Common myeloid progenitor, CD34-positive (primary cell): ENCODE measurements at regions not wholly inside any gene's neighbourhood (a gene's known extent, or its start where the extent isn't known, plus 50 kb on each side); places are given as distances from the start of the nearest gene placed in this dataset.
"Not testable (repeated sequence)": the region's sequence is repeated elsewhere in the genome, so short reads cannot be mapped to it uniquely, and the experiment has no call there.

ENCODE experiments used
- CTCF ChIA-PET: fragments of 350-600 bp; sonication (Branson Sonifier 250); formaldehyde crosslinking; loops from one replicate; lab custom pipeline; 2021; ENCODE audit warnings: antibody characterized with exemption; lab: Charles Lee
- POLR2A ChIA-PET: fragments of 350-600 bp; sonication (Branson Sonifier 250); formaldehyde crosslinking; loops from one replicate; lab custom pipeline; 2021; ENCODE audit warnings: antibody characterized with exemption; lab: Charles Lee
- DNase-seq, 3 donors: peaks; one replicate each; pipeline versions ENCODE4 v3.0.0 to v3.0.0-alpha.2; 2013
- H3K27ac ChIP-seq, 2 experiments: 1 replicate in 1 of 2; 2 replicates in 1 of 2; pipeline ENCODE4 v1.7.0; 2013; ENCODE audit warnings: inconsistent platforms in 2 of 2, low read length in 2 of 2, mild to moderate bottlenecking in 2 of 2, low read depth in 1 of 2, moderate library complexity in 1 of 2; ENCODE audit not compliant: severe bottlenecking in 2 of 2, insufficient read depth in 1 of 2, poor library complexity in 1 of 2
- H3K27me3 ChIP-seq, 5 experiments: replicated peaks in 2 of 5; 1 replicate in 3 of 5; 2 replicates in 2 of 5; pipeline versions ENCODE4 v1.6.1 to v1.7.0; 2013; ENCODE audit warnings: low read length in 4 of 5, mild to moderate bottlenecking in 2 of 5, moderate library complexity in 2 of 5, inconsistent platforms in 1 of 5; ENCODE audit not compliant: insufficient read depth in 5 of 5, control insufficient read depth in 4 of 5
- H3K36me3 ChIP-seq, 4 experiments: 1 replicate in 2 of 4; 2 replicates in 2 of 4; pipeline versions ENCODE4 v1.6.1 to v1.7.0; 2013; ENCODE audit warnings: low read length in 3 of 4, control low read depth in 1 of 4, mild to moderate bottlenecking in 1 of 4; ENCODE audit not compliant: control insufficient read depth in 4 of 4, insufficient read depth in 4 of 4
- H3K4me1 ChIP-seq, 4 experiments: 1 replicate in 3 of 4; 2 replicates in 1 of 4; pipeline versions ENCODE4 v1.6.1 to v1.7.1; 2013; ENCODE audit warnings: low read length in 3 of 4, mild to moderate bottlenecking in 3 of 4, control low read depth in 1 of 4, inconsistent platforms in 1 of 4, moderate library complexity in 1 of 4; ENCODE audit not compliant: control insufficient read depth in 4 of 4, insufficient read depth in 4 of 4; ENCODE audit errors: control extremely low read depth in 1 of 4
- H3K4me3 ChIP-seq, 7 experiments: 1 replicate in 4 of 7; 2 replicates in 3 of 7; pipeline versions ENCODE4 v1.5.1 to v1.7.0; 2013; ENCODE audit warnings: mild to moderate bottlenecking in 7 of 7, low read length in 6 of 7, moderate library complexity in 6 of 7, inconsistent platforms in 2 of 7, low read depth in 2 of 7, control low read depth in 1 of 7; ENCODE audit not compliant: insufficient read depth in 4 of 7, control insufficient read depth in 1 of 7; ENCODE audit errors: extremely low read depth in 1 of 7
- H3K9me3 ChIP-seq, 5 experiments: 1 replicate in 4 of 5; 2 replicates in 1 of 5; pipeline versions ENCODE4 v1.6.1 to v1.7.1; 2013; ENCODE audit warnings: low read length in 4 of 5, mild to moderate bottlenecking in 2 of 5, inconsistent platforms in 1 of 5, low read depth in 1 of 5, moderate library complexity in 1 of 5; ENCODE audit not compliant: control insufficient read depth in 4 of 5, insufficient read depth in 2 of 5; ENCODE audit errors: control extremely low read depth in 1 of 5
- WGBS: methylation state at CpG from one replicate; pipeline ENCODE4 v1.1.5; 2013; ENCODE audit not compliant: insufficient coverage; 5-methylcytosine and 5-hydroxymethylcytosine counted together

DNA sequence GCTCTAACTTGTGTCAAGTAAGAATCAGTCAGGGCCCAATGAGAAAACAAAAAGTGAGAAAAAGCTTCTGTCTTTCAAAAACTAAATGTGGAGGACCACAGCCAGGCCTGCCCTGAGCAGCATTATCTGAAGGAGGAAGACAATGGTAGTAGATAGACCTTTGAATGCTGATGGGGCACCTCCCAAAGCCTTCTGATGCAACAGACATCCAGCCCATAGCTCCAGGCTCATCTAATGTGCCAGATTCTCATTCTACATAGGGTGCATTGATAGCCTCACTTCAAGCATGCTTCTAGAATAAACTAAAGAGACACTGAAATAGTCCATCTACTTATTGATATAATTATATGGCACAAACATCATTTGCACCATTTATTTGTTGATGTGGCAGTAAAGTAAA is 351.6 kb downstream of the HHIPL2 start:
- no peak overlapping the region for H3K27ac ChIP-seq
- no peaks in the 10 kb centered on the region for H3K4me1 ChIP-seq
- H3K36me3 ChIP-seq = no peaks in the 10 kb centered on the region
- CTCF ChIA-PET = no interaction called here
- POLR2A ChIA-PET = no interaction called here
- H3K4me3 ChIP-seq = no peak overlapping the region
- no peaks in the 10 kb centered on the region for H3K9me3 ChIP-seq
- no peaks in the 10 kb centered on the region for H3K27me3 ChIP-seq
- DNase-seq = no peak

DNA sequence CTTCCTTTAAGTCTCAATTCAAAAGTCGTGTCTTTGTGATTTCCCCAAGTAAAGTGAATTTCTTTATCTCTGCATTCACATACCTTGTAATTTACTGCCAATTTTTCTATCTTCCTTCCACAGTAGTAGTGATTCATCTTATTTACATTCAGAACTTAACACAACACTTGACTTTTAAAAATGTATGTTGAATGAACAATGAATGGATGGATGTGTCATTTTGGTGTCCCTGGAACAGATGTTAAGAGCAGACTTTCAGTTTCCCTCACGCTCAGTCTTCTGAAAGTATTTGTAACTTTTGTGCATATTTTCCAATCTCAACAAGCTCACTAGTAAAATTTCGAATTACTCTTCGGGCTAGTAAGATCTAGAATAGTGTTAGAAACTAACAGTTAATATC is 352.0 kb downstream of the HHIPL2 start:
- Histone ChIP-seq H3K4me3 (no peak overlapping the region), H3K9me3 (no peaks in the 10 kb centered on the region), H3K27ac (no peak overlapping the region), H3K4me1 (no peaks in the 10 kb centered on the region), H3K27me3 (no peaks in the 10 kb centered on the region), H3K36me3 (no peaks in the 10 kb centered on the region)
- ChIA-PET POLR2A (no interaction called here), CTCF (no interaction called here)
- 88% methylated on average over 1 of the region's 4 CpGs for WGBS
- DNase-seq = no peak

DNA sequence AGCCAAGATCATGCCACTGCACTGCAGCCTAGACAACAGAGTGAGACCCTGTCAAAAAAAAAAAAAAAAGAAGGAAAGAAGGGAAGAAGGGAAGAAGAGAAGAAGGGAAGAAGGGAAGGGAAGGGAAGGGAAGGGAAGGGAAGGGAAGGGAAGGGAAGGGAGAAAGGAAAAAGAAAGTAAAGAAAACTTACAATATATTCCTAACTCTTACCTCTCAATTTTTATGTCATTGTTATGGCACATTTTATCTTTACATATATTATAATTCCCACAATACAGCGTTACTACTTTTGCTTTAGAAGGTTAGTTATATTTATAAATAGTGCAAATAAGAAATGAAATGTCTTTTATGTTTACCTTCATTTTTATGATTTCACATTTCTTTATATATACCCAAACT is 358.7 kb downstream of the HHIPL2 start:
- H3K27me3 ChIP-seq = no peaks in the 10 kb centered on the region
- ChIA-PET CTCF (no interaction called here), POLR2A (no interaction called here)
- no CpG with 5 or more reads among the region's 1 CpG for WGBS
- no peak overlapping the region for H3K27ac ChIP-seq
- DNase-seq = no peak
- no peaks in the 10 kb centered on the region for H3K36me3 ChIP-seq
- no peak overlapping the region for H3K4me3 ChIP-seq
- no peaks in the 10 kb centered on the region for H3K4me1 ChIP-seq
- no peaks in the 10 kb centered on the region for H3K9me3 ChIP-seq

DNA sequence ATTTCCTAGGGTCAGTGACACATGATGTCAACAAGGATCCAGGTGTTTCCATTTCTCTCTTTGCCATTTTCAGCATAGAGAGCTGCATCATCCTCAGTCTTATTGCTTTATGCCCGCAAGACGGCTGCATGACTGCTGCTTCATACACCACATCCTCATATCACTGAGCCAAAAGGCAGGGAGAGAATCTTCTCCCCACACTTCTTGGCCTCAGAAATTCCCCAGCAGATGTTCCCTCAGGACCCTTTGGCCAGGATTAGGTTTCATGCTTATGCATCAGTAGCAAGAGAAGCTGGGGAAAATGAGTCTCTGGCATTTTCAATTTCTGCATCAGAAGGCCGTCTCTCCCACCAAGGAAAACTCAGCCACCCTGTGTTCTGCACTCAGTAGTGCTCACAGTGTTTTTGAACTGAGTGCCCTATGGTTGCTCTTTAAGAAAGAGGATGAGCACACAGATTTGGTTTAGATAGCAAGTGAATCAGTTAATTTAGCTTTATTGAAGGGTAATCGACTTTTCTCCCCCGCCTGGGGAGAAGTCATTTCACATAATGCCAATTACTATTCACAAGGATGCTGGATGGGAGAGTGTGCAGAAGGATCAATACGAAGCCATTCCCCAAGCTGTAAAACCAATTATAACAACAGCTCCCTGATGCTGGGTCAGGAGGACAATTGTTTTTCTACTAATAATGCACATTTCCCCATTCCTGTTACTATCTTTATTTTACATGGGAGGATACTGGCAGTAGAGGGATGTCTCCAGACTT is 360.2 kb downstream of the HHIPL2 start:
- Histone ChIP-seq H3K9me3 (peaks cover 0 to 3% (median 0%) of the 10 kb centered on the region in 5 experiments), H3K27ac (no peak overlapping the region), H3K4me1 (no peaks in the 10 kb centered on the region), H3K36me3 (no peaks in the 10 kb centered on the region), H3K27me3 (no peaks in the 10 kb centered on the region), H3K4me3 (no peak overlapping the region)
- 100% methylated on average over 2 of the region's 6 CpGs for WGBS
- POLR2A ChIA-PET = no interaction called here
- no peak for DNase-seq
- CTCF ChIA-PET = no interaction called here

DNA sequence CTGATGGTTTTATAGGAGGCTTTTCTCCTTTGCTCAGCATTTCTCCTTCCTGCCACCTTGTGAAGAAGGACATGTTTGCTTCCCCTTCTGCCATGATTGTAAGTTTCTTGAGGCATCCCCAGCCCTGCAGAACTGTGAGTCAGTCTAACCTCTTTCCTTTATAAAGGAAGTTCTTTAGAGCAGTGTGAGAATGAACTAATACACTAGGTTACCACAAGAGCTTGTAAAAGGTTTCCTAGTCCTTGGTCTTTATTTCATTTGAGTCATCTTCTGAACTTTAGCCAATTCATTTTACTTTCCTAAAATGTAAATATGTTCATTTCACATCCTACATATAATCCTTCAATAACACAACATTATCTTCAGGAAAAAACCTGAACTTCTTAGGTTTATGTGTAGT is 365.3 kb downstream of the HHIPL2 start:
- Histone ChIP-seq H3K4me1 (no peaks in the 10 kb centered on the region), H3K27ac (no peak overlapping the region), H3K4me3 (no peak overlapping the region), H3K27me3 (no peaks in the 10 kb centered on the region), H3K9me3 (peaks cover 0 to 9% (median 3%) of the 10 kb centered on the region in 5 experiments), H3K36me3 (no peaks in the 10 kb centered on the region)
- POLR2A ChIA-PET = no interaction called here
- CTCF ChIA-PET = interaction anchor here (1.5 kb wide), 1 partner anchor 26 kb away, joined by 3 read pairs; no protein-coding TSS in a partner anchor
- DNase-seq = no peak

DNA sequence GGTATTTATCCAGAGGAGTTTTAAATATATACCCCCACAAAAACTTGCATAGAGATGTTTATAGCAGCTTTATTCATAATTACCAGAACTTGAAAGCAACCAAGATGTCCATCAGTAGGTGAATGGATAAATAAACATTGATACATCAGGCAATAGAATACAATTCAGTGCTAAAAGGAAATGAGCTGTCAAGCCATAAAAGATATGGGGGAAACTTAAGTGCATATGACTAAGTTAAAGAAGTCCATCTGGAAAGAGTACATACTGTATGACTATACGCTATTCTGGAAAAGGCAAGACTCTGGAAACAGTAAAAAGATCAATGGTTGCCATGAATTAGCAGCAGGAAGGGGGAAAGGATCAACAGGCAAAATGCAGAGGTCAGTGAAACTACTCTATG is 366.7 kb downstream of the HHIPL2 start:
- ChIA-PET POLR2A (no interaction called here), CTCF (interaction anchor here (2.0 kb wide), 1 partner anchor 12 kb away, joined by 4 read pairs; no protein-coding TSS in a partner anchor)
- WGBS = 100% methylated on average over 1 of the region's 1 CpG
- Histone ChIP-seq H3K27ac (no peak overlapping the region), H3K4me1 (no peaks in the 10 kb centered on the region), H3K4me3 (no peak overlapping the region), H3K36me3 (no peaks in the 10 kb centered on the region), H3K27me3 (no peaks in the 10 kb centered on the region), H3K9me3 (peaks cover 0 to 9% (median 3%) of the 10 kb centered on the region in 5 experiments)
- DNase-seq = no peak

DNA sequence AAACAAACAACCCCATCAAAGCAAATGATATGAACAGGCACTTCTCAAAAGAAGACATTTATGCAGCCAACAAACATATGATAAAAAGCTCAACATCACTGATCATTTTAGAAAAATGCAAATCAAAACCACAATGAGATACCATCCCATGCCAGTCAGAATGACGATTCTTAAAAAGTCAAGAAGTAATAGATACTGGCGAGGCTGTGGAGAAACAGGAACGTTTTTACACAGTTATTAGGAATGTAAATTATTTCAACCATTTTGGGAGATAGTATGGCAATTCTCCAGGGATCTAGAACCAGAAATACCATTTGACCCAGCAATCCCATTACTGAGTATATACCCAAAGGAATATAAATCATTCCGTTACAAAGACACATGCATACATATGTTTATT is 370.4 kb downstream of the HHIPL2 start:
- DNase-seq, H3K27me3 ChIP-seq, POLR2A ChIA-PET, CTCF ChIA-PET, H3K27ac ChIP-seq, H3K36me3 ChIP-seq, H3K4me1 ChIP-seq, H3K4me3 ChIP-seq: not testable (repeated sequence)
- WGBS = no CpG with 5 or more reads among the region's 4 CpGs
- peaks cover 0 to 12% (median 2%) of the 10 kb centered on the region in 5 experiments for H3K9me3 ChIP-seq
